ENCODE measurements at regions not wholly inside any gene's neighbourhood (a gene's known extent, or its start where the extent isn't known, plus 50 kb on each side); places are given as distances from the start of the nearest gene placed in this dataset.

DNA sequence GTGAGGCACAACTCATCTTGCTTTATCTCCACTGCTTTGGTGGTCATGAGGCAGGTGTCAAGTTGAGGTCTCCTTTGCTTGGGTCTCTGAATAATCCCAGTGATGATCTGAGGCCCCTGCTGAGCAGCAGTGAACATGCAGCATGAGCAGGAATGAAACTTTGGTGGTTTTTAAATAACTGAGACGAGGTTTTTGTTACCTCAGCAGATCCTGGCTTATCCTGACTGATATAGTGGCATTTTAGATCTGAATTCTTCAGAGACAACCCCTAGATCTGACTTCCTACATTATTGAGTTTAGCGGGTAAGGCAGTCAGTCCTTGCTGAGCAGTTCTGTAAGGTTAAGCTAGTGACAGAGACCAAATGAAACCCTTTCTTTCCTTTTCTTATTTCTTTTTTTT is 230.4 kb downstream of the ARRDC4 start:
- TF ChIP-seq, protein P1, sequence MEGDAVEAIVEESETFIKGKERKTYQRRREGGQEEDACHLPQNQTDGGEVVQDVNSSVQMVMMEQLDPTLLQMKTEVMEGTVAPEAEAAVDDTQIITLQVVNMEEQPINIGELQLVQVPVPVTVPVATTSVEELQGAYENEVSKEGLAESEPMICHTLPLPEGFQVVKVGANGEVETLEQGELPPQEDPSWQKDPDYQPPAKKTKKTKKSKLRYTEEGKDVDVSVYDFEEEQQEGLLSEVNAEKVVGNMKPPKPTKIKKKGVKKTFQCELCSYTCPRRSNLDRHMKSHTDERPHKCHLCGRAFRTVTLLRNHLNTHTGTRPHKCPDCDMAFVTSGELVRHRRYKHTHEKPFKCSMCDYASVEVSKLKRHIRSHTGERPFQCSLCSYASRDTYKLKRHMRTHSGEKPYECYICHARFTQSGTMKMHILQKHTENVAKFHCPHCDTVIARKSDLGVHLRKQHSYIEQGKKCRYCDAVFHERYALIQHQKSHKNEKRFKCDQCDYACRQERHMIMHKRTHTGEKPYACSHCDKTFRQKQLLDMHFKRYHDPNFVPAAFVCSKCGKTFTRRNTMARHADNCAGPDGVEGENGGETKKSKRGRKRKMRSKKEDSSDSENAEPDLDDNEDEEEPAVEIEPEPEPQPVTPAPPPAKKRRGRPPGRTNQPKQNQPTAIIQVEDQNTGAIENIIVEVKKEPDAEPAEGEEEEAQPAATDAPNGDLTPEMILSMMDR (conservative IDR thresholded peaks at IDR 0.05), result no peak
- no peak for TF ChIP-seq ZFX (IDR thresholded peaks at IDR 0.05)
